ENCODE measurements at regions not wholly inside any gene's neighbourhood (a gene's known extent, or its start where the extent isn't known, plus 50 kb on each side); places are given as distances from the start of the nearest gene placed in this dataset.
A peak's percentile ranks its signal among the peaks of the same experiment; 100 is the strongest.

DNA sequence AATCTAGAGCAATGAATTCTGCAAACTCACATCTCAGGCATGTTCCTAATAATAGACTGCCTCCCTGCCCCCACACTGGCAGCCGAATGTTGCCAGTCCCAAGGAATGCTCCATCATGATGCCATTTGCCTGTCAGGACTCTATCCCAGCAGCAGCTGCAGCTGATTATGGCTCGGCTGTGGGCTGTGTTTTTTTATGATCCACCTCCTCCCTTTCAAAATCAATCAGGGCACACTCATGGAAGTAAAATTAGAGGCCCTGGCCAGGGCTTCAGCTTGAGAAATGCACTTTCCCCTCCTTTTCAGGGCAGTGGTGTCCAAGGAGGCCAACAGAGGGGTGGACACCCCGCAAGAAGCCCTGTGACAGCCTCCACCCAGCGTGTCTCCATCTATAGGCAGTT is 176.7 kb upstream of the S1PR3 start (continued):
- 0 out of 2 replicates have a peak, but pooled peaks have one; percentile 27 for TF ChIP-seq TAF1 (IDR thresholded peaks at IDR 0.05; ENCODE audit: borderline replicate concordance, low read depth, low read length)
- TF ChIP-seq SIN3A (IDR thresholded peaks at IDR 0.05; ENCODE audit: borderline replicate concordance, low read depth, low read length) = peak; percentile 93; the same call in 1 of the 2 replicates
- TF ChIP-seq NFIC (IDR thresholded peaks at IDR 0.05; ENCODE audit: borderline replicate concordance) = peak; percentile 97
- peak; percentile 95 for TF ChIP-seq FOXM1 (IDR thresholded peaks at IDR 0.05; ENCODE audit: low read depth)
- peak; percentile 91 to 99 for TF ChIP-seq EP300 (IDR thresholded peaks at IDR 0.05; ENCODE audit: borderline replicate concordance in 1 of 2, low read depth in 1 of 2, low read length in 1 of 2)
- no peak for TF ChIP-seq RFX5 (IDR thresholded peaks at IDR 0.05; ENCODE audit: low read length)
- no peak for TF ChIP-seq EZH2phosphoT487 (IDR thresholded peaks at IDR 0.05; ENCODE audit: borderline replicate concordance, low read depth)
- peak; percentile 99 for TF ChIP-seq MEF2A (IDR thresholded peaks at IDR 0.05; ENCODE audit: borderline replicate concordance, low read depth)
- TF ChIP-seq, protein P1, sequence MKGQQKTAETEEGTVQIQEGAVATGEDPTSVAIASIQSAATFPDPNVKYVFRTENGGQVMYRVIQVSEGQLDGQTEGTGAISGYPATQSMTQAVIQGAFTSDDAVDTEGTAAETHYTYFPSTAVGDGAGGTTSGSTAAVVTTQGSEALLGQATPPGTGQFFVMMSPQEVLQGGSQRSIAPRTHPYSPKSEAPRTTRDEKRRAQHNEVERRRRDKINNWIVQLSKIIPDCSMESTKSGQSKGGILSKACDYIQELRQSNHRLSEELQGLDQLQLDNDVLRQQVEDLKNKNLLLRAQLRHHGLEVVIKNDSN (IDR thresholded peaks at IDR 0.05; ENCODE audit: borderline replicate concordance, low read depth) = no peak
- 0 out of 2 replicates have a peak, but pooled peaks have one; percentile 16 for TF ChIP-seq GABPA (IDR thresholded peaks at IDR 0.05; ENCODE audit: low read depth)
- peak; percentile 96 for TF ChIP-seq POLR2AphosphoS5 (IDR thresholded peaks at IDR 0.05; ENCODE audit: low read depth, low read length)
- peak; percentile 63; the same call in 1 of the 2 replicates for TF ChIP-seq YY1 (IDR thresholded peaks at IDR 0.05; ENCODE audit: low read depth)
- TF ChIP-seq FOXJ3 (CRISPR knock-in tag; IDR thresholded peaks at IDR 0.05) = no peak
- TF ChIP-seq, protein P2, sequence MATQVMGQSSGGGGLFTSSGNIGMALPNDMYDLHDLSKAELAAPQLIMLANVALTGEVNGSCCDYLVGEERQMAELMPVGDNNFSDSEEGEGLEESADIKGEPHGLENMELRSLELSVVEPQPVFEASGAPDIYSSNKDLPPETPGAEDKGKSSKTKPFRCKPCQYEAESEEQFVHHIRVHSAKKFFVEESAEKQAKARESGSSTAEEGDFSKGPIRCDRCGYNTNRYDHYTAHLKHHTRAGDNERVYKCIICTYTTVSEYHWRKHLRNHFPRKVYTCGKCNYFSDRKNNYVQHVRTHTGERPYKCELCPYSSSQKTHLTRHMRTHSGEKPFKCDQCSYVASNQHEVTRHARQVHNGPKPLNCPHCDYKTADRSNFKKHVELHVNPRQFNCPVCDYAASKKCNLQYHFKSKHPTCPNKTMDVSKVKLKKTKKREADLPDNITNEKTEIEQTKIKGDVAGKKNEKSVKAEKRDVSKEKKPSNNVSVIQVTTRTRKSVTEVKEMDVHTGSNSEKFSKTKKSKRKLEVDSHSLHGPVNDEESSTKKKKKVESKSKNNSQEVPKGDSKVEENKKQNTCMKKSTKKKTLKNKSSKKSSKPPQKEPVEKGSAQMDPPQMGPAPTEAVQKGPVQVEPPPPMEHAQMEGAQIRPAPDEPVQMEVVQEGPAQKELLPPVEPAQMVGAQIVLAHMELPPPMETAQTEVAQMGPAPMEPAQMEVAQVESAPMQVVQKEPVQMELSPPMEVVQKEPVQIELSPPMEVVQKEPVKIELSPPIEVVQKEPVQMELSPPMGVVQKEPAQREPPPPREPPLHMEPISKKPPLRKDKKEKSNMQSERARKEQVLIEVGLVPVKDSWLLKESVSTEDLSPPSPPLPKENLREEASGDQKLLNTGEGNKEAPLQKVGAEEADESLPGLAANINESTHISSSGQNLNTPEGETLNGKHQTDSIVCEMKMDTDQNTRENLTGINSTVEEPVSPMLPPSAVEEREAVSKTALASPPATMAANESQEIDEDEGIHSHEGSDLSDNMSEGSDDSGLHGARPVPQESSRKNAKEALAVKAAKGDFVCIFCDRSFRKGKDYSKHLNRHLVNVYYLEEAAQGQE (IDR thresholded peaks at IDR 0.05; ENCODE audit: low read depth, low read length) = peak; percentile 75
- TF ChIP-seq, protein P3, sequence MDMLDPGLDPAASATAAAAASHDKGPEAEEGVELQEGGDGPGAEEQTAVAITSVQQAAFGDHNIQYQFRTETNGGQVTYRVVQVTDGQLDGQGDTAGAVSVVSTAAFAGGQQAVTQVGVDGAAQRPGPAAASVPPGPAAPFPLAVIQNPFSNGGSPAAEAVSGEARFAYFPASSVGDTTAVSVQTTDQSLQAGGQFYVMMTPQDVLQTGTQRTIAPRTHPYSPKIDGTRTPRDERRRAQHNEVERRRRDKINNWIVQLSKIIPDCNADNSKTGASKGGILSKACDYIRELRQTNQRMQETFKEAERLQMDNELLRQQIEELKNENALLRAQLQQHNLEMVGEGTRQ (IDR thresholded peaks at IDR 0.05; ENCODE audit: borderline replicate concordance, low read depth, low read length) = no peak
- TF ChIP-seq NRF1 (IDR thresholded peaks at IDR 0.05; ENCODE audit: low read depth, low read length) = no peak
- TF ChIP-seq, protein P4, sequence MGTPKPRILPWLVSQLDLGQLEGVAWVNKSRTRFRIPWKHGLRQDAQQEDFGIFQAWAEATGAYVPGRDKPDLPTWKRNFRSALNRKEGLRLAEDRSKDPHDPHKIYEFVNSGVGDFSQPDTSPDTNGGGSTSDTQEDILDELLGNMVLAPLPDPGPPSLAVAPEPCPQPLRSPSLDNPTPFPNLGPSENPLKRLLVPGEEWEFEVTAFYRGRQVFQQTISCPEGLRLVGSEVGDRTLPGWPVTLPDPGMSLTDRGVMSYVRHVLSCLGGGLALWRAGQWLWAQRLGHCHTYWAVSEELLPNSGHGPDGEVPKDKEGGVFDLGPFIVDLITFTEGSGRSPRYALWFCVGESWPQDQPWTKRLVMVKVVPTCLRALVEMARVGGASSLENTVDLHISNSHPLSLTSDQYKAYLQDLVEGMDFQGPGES (IDR thresholded peaks at IDR 0.05; ENCODE audit: low read depth, low read length) = no peak
- TF ChIP-seq, protein P5, sequence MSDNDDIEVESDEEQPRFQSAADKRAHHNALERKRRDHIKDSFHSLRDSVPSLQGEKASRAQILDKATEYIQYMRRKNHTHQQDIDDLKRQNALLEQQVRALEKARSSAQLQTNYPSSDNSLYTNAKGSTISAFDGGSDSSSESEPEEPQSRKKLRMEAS (IDR thresholded peaks at IDR 0.05; ENCODE audit: low read depth) = peak; percentile 79
- TF ChIP-seq RCOR1 (IDR thresholded peaks at IDR 0.05; ENCODE audit: low read length) = peak; percentile 97
